Stimulated activated CD8-positive, alpha-beta memory T cell treated with anti-CD3 and anti-CD28 coated beads, Interleukin-7, amount 100 ng/mL, for 1 hour (primary cell): ENCODE measurements at regions not wholly inside any gene's neighbourhood (a gene's known extent, or its start where the extent isn't known, plus 50 kb on each side); places are given as distances from the start of the nearest gene placed in this dataset.

Experiments used
- DNase-seq, 2 donors: peaks; one replicate each; pipeline ENCODE4 v3.0.0-alpha.2; 2020; ENCODE audit warnings: low read depth in 2 of 2

DNA sequence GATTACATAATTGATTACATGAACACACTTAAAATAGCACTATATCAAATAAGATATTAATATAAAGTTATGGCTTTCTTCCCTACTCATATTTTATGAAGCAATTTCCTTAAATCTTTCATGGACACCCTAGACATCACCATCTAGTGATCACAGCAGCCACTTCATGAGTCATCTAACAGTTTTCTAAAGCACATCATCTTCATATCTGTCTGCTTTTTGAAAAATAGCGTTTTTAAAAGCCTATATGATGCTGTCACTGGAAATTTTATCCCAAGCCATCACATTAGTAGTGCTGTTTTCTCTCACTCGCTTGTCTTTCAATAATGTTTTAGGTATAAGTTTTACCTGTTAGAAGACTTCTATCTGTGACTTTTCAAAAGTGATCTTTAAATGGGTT lies 326.1 kb downstream of the SLITRK6 start:
- DNase-seq = no peak

GRCh38 chr13:85469320-85469719 lies 329.9 kb downstream of the SLITRK6 start:
- DNase-seq = no peak

- DNase-seq = no peak
Observed at GRCh38 chr13:85462792-85463425, 336.3 kb downstream of the SLITRK6 start.

- no peak for DNase-seq
Observed at GRCh38 chr13:85461621-85462020, 337.6 kb downstream of the SLITRK6 start.

- no peak for DNase-seq
Observed at GRCh38 chr13:85445534-85445933, 353.7 kb downstream of the SLITRK6 start.

- DNase-seq = no peak
Observed at GRCh38 chr13:85441975-85442374, 357.2 kb downstream of the SLITRK6 start.

DNA sequence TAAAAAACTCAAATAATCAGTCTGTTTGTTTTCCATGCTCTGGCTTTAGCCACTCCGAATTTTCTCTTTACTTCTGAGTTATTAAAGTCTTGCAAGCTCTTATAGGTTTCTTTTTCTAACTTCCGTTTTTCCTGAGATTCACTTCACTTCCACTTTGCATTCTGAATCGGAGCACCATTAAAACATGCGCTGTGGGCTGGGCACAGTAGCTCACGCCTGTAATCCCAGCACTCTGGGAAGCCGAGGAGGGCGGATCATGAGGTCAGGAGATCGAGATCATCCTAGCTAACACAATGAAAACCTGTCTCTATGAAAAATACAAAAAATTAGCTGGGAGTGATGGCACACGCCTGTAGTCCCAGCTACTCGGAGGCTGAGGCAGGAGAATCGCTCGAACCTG lies 357.9 kb downstream of the SLITRK6 start:
- no peak for DNase-seq

GRCh38 chr13:85436029-85436428 lies 363.2 kb downstream of the SLITRK6 start:
- no peak for DNase-seq

- DNase-seq = no peak
Observed at GRCh38 chr13:85434927-85435326, 364.3 kb downstream of the SLITRK6 start.

GRCh38 chr13:85432881-85433280 lies 366.3 kb downstream of the SLITRK6 start:
- no peak for DNase-seq

GRCh38 chr13:85431720-85432119 lies 367.5 kb downstream of the SLITRK6 start:
- no peak for DNase-seq

- DNase-seq = no peak
Observed at GRCh38 chr13:85430216-85430794, 368.9 kb downstream of the SLITRK6 start.

- no peak for DNase-seq
Observed at GRCh38 chr13:85427416-85427815, 371.8 kb downstream of the SLITRK6 start.

GRCh38 chr13:85420136-85420535 lies 379.1 kb downstream of the SLITRK6 start:
- DNase-seq = no peak

GRCh38 chr13:85419611-85420010 lies 379.6 kb downstream of the SLITRK6 start:
- no peak for DNase-seq

- no peak for DNase-seq
Observed at GRCh38 chr13:85417807-85418206, 381.4 kb downstream of the SLITRK6 start.

- no peak for DNase-seq
Observed at GRCh38 chr13:85413664-85414063, 385.6 kb downstream of the SLITRK6 start.

DNA sequence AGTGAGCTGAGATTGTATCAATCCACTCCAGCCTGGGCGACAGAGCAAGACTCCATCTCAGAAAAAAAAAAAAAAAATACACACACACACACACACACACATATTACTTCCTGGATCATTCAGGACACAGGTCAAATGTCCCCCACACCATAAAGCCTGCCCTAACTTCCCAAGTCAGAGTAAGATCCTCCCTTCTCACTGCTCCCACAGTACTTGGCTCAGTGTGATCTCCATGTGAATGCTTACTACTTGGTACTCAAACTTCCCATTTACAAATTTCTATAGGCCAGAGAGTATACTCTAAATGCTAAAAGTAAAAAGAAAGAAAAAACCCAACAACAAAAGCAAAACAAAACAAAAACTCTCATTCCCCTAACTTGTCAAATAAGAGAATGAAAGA lies 386.8 kb downstream of the SLITRK6 start:
- DNase-seq = no peak

DNA sequence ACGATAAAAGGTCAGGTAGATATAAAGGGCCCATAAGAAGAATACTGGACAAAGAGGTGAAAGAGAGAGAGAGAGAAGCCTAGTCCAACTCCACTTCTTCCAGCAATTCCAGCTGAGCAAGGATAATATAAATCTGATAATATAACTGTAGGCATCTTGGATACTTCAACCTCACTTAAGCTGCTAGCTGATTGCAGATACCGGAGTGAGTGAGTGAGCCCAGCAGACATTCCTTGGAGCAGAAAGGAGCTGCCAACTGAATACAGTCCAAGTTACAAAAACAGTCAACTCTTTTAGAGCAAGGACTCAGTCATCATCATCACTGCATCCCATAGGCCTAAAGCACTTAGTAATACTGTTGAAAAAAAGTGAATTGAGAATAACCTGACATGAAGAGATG lies 387.6 kb downstream of the SLITRK6 start:
- no peak for DNase-seq

GRCh38 chr13:85408415-85408814 lies 390.8 kb downstream of the SLITRK6 start:
- DNase-seq = no peak

- no peak for DNase-seq
Observed at GRCh38 chr13:85406269-85406975, 392.8 kb downstream of the SLITRK6 start.

GRCh38 chr13:85405316-85405897 lies 393.8 kb downstream of the SLITRK6 start:
- DNase-seq = no peak

GRCh38 chr13:85386424-85386823 lies 412.8 kb downstream of the SLITRK6 start:
- no peak for DNase-seq
